ENCODE measurements at regions not wholly inside any gene's neighbourhood (a gene's known extent, or its start where the extent isn't known, plus 50 kb on each side); places are given as distances from the start of the nearest gene placed in this dataset.

- TF ChIP-seq CTBP2 (IDR thresholded peaks at IDR 0.05; ENCODE audit: borderline replicate concordance, insufficient read depth, insufficient read length, low read length): no peak
- TF ChIP-seq TCF12 (IDR thresholded peaks at IDR 0.05; ENCODE audit: low read depth, low read length): no peak
Measured at GRCh38 chr14:38336298-38336697, 80.4 kb upstream of the CLEC14A start (continued).

Data from H1 (cell line).